Hepatic stellate cell (primary cell): ENCODE measurements at regions not wholly inside any gene's neighbourhood (a gene's known extent, or its start where the extent isn't known, plus 50 kb on each side); places are given as distances from the start of the nearest gene placed in this dataset.

ENCODE experiments used
- DNase-seq: peaks from one replicate; pipeline ENCODE4 v3.0.0; 2011; ENCODE audit warnings: low spot score

DNA sequence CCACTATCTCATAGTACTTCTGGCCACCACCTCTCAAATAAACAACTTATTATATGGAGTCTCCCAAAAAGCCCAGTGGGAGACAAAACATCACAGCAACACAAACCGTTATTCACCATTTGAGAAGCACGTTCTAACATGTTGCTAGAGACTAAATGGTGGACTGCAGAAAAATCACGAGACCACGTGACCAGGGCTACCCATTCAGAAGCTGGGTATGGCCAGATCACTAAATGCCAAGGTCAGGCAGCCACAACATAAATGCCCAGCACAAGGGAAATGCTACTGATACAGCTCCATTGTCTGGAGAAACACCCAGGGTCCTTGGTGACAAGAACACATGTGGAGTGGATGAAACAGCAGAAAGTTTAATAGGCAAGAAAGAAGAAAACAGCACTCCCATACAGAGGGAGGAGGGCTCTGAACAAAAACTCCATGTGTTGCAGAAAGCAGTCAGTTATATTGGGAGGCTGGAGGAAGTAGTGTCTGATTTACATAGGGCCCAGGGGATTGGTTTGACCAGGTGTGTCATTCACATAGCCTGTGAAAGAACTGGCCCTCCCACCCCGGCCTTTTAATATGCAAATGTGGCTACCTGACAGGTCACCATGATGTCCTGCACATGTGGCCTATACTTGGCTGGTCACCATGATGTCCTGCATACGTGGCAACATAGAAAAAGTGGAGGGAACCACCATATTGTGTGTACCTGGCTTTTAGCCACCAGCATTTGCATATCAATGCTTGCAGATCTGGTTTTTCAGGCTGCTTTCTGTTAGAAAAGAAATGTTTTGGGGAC lies 97.2 kb downstream of the TRIM36 start:
- DNase-seq = no peak

DNA sequence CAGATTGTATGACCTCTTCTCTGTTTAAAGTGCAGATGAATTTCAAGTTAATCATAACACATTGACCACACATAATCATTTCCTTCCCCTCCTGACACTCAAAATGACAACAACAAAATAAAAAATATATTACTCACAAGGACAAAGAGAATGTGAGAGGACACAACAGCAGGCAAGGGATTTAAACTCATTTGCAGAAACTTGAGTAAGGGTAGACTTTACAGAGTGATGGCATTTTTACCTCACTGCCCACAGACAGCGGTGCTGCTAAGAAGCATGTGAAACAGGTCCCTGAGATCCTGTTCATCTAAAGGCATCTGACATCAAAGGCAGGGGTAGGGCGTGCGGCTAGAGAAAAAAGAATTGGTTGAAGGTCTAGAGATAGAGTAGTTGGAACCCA lies 99.0 kb downstream of the TRIM36 start:
- DNase-seq = no peak

DNA sequence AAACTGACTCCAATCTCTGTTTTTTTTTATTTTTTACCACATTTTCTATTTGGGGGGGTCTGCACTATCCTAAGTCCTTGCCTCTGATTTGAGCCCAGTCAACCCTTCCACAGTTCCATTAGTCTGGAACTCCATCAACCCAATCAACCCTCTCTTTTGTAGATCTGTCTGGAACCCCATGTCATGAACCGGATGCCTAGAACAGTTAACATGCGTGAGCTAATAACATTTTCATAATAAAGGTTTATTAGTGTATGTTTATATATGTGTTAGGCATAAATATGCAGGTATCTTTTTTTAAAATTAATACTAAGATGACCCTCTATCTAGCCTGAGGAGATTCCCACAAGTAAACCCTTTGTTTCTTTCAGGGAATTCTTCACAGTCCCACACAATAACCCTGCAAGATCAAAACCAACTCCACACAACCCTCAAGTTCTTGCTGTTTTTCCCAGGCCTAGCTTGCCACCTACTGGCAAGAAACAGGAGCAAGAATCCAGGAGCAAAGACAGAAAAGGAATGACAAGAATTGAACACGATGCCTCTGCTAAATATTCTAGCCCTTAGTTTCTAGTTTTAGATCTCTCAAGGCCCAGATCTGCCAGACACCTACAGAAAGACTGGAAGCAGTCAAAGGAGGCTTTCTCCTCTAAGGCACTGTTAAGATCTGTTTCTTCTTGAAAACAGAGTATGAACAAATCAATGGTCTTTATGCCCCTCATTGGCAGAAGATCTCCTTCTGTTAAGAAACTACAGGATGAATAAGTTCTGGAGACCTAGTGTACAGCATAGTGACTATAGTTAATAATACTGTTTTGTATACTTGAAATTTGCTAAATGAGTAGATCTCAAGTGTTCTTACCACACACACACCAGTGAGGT lies 100.4 kb downstream of the TRIM36 start:
- peak; percentile 8 for DNase-seq

DNA sequence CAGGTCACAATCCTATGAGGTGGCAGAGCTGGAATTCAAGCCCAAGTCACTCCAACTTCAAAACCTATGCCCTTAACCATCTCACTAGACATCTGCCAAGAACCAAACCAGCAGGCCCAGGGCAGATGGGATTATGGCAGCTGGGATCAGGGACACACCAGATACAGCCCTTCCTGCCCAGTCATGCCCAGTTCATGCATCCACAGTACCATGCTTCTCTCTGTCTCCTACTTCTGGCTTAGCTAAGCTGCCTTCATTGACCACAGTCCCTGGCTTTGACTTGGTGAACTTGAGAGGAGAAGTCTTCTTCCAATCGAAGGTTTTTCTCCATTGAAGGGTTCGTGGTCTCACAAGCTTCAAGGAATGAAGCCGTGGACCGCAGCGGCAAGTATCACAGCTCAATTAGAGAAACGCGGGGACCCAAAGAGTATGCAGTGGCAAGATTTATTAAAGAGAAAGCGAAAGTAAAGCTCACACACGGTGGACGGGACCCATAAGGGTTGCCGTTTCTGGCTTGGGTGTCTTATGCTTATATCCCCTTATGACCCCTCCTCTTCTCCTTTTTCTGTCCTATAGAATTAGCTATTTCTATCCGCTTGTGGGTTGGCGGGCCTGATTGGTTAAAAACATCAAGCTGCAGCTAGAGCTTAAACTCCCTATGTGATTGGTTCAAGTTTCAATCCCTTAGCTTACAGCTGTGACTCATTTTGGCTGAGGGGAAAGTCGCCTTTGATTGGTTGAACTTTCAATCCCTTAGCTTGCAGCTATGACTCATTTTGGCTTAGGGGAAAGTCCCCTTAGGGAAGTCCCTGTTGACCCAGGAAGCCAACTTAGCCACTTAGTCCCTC lies 101.2 kb downstream of the TRIM36 start:
- DNase-seq = peak; percentile 2

DNA sequence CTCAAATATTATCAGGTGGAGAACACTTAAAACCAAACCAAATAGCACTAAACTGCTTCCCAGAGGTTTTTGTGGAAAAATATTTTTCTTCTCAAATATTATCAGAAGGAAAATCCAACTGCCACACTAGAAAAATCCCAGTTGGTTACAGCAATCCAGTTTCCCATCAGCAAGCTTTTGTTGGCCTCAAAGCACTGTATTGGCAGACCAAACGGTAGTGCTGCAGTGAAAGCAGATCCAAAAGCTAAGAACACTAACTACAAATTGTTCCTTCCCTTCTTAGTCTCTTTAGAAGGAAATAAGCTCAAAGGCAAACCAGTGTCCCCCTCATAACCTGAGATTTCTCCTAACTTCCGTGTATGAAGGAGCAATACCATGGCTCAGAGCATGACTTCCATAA lies 105.3 kb downstream of the TRIM36 start:
- DNase-seq = no peak

DNA sequence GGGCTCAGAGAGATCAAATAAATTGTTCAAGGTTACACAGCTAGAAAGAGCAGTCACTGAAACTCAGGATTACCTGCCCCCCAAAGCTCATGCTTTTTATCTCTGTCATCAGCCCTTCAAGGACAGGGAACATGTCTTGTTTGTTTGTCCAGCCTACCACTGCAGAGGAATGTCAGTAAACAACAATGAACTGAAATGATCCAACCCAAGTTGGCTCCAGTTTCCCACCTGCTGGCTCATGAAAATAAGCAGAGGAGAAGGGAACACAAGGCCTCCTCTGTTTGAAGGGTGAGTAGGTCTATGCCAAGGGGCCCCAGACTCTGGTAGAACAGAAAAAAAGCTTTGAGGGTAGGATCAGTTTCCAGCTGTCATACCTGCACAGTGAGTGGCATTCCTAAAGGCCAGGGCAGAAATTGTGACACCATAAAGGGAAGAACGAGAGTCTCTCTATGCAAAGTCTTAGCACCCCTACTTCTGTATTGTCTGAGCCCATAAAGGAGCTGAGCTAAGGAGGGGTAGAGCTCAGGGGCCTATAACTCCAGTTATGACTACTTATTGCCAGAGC lies 115.2 kb downstream of the TRIM36 start:
- no peak for DNase-seq

DNA sequence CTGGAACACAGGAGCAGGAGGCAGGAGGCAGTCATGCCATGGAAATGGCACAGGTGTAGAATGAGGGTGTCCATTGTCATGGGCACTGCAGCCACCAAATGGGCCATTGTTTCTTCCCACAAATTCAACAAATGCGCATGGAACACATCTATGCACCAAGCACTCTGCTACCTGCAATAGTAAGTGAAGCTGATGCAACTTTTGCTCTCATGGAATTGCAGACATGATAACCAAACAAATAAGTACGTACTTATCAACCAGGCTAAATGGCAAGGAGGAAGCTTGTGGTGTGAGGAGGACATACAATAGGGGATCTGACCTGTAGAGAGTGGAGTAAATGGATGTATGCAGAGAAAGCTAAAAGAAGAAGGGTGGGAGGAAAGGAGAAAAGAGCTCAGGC lies 116.8 kb downstream of the TRIM36 start:
- DNase-seq = no peak

DNA sequence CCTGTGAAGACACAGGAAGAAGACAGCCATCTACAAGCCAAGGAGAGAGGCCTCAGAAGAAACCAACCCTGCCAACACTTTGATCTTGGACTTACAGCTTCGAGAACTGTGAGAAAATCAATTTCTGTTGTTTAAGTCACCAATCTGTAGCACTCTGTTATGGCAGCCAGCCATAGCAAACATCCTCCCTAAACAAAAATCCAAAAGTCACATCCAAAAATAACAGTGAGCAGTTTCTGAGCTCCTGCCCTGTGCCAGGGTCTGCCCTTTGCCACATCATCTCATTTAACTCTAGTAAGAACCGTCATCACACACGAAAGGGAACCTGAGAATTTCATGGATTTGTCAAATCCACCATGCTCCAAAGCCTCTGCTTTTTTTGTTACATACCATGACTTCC lies 118.8 kb downstream of the TRIM36 start:
- no peak for DNase-seq

DNA sequence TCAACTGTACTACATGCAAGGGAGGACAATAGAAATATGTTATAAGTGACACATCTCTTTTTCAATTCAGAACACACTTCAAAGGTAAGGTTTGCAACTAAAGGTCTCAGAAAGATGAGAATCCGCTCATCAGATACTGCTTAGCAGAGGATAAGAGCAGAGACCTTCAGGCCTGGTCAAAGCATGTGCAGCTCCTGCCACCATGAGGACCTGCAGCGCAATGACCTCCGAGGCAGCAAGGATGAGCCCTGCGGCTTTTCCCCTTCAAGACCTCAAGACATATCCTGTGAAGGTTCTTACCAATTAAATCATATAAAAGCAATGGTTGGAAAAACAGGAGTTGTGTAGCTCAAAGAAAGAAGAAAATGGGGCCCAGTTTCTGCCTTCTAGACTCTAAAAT lies 135.8 kb downstream of the TRIM36 start:
- no peak for DNase-seq

DNA sequence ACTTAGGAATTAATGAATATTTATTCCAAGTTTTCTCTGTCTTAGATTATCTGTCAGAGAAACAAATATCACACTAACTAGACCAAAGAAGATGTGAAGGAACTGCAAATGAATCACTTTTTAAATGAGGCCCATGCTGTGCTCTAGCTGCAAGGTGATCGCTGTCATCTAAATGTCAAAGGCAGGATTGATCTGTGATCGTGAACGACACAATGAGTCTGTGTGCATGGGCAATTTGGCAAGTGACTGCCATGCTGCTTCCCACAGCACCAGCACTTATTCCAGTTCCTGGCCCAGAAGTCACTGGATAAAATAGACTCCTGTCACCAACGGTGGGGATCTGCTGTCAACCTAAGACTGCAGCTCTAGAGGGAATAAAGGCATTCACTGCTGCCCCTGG lies 141.2 kb downstream of the TRIM36 start:
- DNase-seq = no peak

DNA sequence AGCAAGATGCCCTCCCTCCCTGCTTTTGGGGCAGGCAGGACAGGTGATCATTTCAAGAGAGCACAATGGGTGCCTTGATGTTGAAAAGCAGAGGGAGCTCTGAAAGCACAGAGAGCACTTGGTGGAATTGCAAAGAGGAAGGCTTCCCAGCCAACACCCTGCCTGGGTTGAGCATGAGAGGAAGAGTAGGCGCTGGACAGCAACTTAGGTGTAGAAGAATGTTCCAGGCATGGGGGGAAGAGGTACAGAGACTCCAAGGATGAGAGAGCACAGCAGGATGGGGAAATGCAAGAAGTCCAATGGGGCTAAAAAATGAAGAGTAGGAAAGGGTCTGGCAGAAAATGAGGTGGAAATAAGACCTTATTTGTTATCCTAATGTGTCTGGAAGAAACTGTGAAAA lies 144.8 kb downstream of the TRIM36 start:
- no peak for DNase-seq

DNA sequence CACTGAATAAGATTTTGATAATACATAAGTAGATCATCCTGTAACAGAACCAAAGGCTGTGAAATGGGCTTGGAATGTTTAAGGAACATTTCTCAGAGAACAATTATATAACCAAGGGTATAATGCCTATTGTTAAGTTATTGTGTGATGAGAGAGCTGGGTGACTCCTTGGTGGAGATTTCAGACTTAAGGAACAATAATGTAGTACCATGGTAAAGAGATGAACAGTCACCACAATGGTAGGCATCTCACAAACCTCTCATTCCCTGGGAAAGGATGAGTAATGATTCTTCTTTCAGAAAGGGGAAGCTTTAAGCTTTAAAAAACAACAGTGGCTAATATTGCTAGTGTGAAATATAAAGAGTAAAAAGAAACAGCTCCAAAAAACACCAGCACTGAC lies 147.4 kb downstream of the TRIM36 start:
- no peak for DNase-seq

DNA sequence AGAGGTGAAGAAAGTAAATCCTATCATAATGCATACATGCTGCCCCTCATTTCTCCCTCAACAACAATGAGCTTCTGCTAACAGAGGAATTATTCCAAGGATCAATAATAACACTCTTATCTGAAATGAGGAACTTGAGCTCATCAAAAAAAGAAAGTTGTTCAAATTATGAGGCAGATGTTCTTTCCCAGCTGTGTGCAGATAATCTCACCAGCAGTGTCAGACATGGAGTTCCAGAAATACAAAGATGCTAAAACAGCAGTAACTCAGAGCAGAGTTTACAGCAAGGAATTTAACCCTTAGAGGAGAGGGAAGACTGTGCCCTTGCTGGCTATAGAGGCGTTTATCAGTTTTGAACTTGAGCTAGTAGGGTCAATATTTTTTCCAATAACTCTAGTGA lies 153.1 kb downstream of the TRIM36 start:
- DNase-seq = no peak

DNA sequence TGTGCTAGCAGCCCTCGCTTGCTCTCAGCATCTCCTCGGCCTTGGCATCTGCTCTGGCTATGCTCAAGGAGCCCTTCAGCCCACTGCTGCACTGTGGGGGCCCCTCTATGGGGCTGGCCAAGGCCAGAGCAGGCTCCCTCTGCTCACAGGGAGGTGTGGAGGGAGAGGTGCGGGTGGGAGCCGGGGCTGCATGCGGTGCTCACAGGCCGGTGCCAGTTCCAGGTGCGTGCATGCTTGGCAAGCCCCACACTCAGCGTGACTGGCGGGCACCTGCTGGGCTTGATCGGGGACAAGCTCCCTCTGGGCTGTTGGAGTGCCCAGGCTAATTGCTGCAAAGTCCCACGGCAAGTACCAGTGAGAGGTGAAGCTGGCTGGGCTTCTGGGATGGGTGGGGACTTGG lies 170.5 kb downstream of the TRIM36 start:
- no peak for DNase-seq

DNA sequence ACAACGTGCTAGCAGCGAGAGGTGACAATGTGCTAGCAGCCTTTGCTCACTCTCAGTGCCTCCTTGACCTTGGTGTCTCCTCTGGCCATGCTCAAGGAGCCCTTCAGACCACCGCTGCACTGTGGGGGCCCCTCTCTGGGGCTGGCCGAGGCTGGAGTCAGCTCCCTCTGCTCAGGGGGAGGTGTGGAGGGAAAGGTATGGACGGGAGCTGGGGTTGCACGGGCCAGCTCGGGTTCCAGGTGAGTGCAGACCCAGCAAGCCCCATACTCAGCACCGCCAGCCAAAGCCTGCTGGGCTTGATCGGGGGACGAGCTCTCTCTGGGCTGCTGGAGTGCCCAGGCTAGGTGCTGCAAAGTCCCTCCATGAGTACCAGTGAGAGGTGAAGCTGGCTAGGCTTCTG lies 180.2 kb downstream of the TRIM36 start:
- no peak for DNase-seq

DNA sequence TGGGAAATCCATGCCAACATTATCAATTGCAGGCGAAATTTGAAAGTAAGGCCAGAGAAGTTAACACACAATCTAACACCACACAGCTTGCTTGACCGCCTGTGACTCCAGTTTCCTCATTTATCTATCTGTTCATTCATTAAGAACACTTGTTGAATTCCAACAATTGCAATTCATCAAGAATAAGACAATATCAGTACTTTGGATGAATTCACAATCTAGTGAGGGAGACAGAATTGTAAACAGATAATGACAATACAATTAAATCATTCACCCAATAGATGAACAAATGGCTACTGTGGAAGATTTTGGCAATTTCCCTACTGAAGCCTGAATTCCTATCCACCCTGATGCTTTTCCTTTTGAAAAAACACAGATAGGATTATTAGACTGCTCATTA lies 181.6 kb downstream of the TRIM36 start:
- no peak for DNase-seq

DNA sequence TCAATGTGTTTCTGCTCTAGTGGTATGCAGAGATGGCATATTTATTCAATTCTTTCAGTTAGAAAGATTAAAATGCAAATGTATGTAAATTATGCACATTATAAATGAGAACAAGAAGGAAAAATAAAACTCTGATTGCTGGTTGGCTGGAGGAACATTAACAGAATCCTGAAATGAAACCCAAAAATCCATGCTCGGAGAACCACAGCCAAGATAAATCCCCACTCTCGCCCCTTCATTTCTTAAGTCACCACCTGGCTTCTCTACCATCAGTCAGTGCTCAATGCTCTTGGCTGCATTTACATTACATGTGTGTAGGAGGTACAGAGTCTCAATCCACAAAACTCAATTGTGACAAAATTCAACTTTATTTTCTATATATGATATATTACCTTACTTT lies 184.9 kb downstream of the TRIM36 start:
- DNase-seq = no peak

DNA sequence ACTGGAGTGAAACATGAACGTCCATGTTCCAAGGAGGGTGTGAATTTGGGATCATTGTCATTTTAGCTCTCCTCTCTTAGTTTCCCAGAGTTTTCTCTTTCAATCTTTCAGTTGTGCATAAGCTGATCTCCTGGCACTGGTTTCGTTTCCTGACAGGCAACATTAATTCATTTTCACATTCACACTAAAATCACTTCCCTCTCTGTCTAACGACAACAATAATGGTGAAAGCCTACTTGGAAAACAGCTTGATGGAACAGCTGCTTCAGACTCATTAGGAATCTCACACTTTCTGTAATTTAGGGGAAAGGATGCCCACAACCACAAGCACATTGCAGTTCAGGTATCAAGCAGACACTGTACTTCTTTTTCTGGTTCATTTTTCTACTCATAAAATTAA lies 188.6 kb downstream of the TRIM36 start:
- no peak for DNase-seq

DNA sequence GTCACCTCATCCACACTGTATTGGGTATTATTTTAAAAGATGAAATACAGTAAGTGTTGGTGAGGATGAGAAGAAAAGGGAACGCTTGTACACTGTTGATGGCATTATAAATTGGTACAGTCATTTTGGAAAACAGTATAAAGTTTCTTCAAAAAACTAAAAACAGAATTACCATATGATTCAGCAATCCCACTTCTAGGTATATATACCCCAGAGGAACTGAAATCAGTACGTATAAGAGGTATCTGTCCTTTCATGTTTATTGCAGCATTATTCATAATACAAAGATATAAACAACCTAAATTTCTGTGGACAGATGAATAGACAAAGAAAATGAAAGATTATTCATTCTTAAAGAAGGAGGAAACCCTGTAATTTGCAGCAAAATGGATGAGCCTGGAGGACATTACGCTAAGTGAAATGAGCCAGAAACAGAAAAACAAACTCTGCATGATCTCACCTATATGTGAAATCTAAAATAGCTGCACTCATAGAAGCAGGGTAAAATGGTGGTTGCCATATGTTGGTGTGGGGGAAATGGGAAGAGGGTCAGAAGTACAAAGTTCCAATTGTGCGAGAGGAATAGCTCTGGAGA lies 191.6 kb downstream of the TRIM36 start:
- DNase-seq = no peak

DNA sequence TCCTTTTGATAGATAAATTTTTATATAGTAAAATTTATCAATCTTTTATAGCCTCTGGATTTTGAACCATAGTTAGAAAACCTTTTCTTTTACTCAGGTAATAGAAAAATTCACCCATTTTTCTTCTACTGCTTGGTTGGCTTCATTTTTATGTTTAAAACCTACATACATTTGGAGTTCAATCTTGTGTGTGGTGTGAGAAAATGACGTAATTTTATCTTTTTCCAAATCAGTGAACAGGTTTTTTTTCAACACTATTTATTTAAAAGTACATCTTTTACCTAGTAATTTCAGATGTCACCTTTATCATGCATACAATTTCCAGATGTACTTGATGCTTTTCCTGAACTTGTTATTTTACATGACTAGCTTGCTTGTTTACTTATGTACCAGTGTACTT lies 200.2 kb downstream of the TRIM36 start:
- DNase-seq = no peak

DNA sequence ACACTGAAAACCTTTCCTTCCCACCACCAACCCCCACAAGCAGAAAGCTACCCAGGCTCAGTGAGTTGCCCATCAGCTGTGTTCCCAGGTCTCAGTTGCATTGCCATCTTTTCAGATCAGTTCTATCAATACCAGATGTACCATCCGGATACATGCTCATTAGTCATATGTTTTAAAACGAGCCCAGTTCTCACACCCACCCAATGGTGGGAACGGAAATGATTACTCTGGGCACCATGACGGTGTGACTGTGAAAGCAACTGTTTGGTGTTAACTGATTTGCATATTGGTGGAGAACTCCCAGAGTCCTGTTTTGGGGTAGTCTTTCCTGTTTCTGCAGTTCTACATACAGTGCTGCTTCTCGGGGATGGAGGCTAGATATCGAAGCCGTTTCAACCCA lies 212.3 kb downstream of the TRIM36 start:
- no peak for DNase-seq

DNA sequence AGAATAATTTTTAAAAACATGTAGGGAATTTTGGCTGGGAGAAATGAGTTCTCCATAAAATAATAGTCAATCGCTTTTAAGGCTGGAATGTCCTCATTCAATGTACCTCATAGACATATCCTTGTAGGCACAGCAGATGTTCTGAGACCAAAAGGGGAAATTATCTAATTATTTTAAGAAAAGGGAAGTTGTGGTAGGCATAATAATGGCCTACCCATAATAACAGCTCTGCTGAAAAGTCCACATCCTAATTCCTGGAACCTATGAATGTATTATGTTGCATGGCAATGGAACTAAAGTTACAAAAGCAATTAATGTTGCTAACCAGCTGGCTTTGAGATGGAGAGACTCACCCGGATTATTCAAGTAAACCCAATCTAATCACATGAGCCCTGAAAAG lies 216.1 kb downstream of the TRIM36 start:
- DNase-seq = no peak
